T-helper 1 cell treated with Interleukin-12 subunit alpha and Interleukin-12 subunit beta and Interleukin-4 antibody, amounts not matched to agents 30 ng/mL and 1 ng/mL, for 36 hours (primary cell): ENCODE measurements at regions not wholly inside any gene's neighbourhood (a gene's known extent, or its start where the extent isn't known, plus 50 kb on each side); places are given as distances from the start of the nearest gene placed in this dataset.
"Not testable (repeated sequence)": the region's sequence is repeated elsewhere in the genome, so short reads cannot be mapped to it uniquely, and the experiment has no call there.

Experiments used
- intact Hi-C: fragments of 100-400 bp; cut with micrococcal nuclease; formaldehyde crosslinking; loops from one replicate; pipeline ENCODE4 v1.15.1; 2024

DNA sequence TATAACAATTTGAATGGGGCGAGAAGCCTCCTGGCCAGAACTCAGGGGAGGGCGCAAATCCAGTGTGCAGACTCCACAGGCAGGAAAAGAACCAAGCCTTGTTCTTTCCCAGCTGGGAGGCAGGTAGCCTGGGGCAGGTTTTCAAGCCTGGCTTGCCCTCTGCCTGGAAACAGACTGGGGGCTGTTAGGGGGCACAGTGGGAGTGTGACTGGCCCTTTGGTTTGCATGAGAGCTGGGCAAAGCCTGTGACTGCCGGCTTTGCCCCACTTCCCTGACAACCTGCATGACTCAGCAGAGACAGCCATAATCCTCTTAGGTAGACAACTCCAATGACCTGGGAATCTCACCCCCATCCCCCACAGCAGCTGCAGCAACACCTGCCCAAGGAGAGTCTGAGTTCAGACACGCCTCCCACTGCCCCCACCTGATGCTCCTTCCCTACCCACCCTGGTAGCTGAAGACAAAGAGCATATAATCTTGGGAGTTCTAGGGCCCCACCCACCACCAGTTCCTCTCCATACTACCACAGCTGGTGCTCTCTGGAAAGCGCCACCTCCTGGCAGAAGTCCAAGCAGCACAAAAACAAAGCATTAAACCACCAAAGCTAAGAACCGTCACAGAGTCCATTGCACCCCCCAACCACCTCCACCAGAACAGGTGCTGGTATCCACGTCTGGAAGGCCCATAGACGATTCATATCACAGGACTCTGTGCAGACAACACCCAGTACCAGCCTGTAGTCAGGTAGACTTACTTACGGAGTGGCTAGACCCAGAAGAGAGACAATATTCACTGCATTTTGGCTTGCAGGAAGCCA lies 402.5 kb downstream of the STK39 start:
- intact Hi-C loops, result no loop called here

DNA sequence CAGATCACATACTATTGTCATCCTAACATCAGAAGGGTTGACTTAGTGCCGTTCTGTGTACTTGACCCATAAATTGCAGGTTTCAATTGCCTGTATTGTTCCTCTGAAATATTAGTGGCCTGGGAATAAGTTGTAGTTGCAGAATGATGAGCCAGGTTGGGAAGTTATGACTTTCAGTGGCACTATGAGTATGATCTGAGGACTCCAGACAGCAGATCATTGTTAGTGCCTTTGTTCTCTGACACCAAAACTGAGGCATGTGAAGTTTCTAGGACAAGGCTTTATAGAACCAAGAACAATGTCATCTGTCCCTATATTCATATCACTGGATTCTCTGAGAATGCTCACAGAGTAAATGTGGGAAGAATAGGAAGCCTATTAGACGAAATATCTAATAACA lies 403.7 kb downstream of the STK39 start:
- intact Hi-C loops, result no loop called here

DNA sequence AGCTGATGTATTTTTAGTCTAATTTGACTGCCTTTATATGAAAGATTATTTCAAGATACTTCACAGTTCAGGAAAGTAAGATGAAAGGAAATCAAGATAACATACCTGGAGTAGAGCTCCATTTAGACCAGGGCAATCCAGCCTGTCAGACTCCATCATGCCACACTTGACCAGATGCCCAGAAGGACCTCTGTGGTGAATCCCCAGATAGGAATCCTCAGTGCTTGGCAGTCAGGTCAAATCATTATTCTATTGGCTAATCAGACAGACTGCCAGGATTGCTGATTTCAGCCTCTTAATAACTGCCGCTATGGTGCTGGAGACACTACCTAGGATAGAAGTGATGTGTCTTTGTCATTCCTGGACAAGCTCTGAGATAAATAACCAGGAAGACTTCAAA lies 404.2 kb downstream of the STK39 start:
- intact Hi-C loops, result no loop called here

DNA sequence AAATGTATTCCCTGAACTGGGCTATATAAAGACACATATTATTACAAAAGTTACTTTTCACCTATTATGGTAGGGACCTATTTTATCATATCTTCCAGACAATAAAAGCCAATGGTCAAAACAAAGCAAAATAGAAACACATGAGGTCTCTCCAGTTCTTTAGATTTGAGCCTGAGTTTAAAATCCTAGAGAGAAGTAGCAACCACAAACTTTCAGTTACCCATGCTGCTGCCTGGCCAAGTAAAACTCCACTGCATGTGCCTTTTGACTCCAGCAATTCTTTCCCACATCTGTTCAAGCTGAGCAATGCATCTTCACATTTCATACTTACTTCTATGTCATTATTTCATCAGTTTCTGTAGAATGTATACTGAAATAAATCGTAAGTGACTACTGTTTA lies 405.3 kb downstream of the STK39 start:
- intact Hi-C loops, result no loop called here

DNA sequence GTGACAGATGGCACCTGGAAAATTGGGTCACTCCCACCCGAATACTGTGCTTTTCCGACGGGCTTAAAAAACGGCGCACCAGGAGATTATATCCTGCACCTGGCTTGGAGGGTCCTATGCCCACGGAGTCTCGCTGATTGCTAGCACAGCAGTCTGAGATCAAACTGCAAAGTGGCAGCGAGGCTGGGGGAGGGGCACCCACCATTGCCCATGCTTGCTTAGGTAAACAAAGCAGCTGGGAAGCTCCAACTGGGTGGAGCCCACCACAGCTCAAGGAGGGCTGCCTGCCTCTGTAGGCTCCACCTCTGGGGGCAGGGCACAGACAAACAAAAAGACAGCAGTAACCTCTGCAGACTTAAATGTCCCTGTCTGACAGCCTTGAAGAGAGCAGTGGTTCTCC lies 412.1 kb downstream of the STK39 start:
- intact Hi-C loops, result not testable (repeated sequence)

DNA sequence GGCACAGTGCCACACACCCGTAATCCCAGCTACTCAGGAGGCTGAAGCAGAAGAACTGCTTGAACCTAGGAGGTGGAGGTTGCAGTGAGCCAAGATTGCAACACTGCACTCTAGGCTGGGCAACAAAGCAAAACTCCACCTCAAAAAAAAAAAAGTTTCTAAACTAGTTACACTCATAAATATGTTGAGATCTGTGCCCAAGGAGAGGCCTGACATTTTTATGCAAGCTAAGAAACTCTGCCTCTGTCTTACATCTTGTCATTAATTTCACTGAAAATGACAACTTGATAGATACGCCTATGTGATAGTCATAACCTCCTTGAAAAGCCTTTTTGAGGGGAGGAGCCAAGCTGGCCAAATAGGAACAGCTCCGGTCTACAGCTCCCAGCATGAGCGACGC lies 412.7 kb downstream of the STK39 start:
- intact Hi-C loops, result no loop called here

DNA sequence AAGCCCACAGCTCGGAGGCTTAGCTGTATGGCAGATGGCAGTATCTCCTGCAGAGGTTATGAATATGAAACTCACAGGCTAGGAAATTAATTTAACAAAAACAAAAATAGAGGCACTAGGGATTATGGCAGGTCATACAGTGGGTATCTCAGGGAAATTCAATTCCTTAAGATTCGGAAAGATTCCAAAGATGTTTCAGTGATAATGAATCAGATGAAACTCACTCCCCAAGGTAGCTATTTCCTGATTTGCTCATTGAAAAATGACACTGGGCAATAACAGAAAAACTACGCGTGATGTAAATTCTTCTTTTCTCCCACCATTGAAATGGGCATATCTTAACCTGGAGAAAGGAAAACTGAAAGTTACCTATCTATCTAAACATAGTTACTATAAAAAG lies 414.1 kb downstream of the STK39 start:
- intact Hi-C loops, result no loop called here

DNA sequence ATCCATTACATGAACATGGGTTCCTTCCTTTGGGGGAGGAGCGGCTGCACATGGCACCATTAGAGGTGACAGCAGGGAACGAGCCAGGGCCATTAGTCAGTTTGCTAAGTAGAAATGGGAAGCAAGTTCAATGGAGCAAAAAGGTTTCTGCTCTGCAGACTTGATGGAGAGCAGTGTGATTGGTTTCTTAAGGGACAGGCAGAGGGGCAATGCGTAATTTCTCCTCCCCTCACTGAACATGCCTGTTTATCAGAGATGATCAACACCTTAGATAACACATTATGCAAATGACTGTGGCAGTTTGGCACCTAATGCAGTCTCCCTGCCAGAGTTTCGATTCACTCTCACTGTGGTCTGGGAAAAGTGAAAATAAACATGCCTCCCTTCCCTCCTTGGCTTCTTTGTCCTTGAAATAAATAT lies 414.5 kb downstream of the STK39 start:
- intact Hi-C loops, result no loop called here

DNA sequence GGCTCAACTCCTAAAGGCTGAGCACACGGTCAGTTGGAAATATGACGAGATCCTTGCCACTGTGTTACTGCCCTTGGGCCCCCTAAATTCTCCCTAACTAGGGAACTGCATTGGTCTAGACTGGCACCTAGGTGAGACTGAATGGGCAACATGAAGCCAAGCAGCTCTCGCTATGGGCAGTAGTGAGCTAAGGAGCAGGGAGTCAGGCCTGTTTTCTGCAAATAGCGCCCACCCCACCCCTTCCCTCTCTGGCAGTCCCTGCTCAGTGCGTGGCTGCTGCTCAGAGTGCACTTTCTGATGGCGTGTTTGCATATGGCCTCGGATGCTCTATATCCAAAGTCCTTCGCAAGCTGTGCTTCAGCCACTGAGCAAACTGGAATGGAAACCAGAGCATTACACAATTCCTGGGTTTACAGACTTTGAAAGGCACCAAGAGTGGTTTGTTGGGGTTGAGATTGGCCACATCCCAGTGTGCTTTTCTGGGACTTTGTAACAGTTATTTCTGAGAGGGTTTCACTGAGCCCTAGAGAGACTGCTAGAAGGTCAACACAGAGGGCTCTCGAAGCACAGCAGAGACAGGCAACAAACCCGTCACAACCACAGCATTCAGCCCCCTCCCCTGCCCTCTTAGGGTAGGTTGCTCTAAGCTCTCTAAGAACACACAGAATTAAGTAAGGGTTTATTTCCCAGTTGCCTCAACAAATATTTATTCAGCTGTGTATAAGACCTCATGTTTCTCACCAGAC lies 419.9 kb downstream of the STK39 start:
- intact Hi-C loops, result no loop called here

DNA sequence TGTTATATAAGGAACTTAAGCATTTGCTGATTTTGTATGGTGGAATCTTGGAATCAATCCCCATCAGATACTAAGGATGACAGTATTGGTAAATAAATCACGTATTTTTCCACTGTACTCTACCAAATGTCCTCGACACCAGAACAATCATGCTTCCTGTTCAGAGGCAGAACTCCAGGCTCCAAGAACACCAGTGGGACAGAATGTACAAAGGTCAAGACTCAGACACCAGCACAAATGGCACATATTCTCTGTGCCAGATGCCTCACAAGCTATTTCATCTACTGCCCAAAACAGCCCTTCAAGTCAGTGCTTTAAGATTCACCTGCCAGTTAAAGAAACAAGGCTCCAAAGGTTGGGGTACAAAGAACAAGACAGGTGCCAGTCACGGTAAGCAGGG lies 420.5 kb downstream of the STK39 start:
- intact Hi-C loops, result no loop called here

DNA sequence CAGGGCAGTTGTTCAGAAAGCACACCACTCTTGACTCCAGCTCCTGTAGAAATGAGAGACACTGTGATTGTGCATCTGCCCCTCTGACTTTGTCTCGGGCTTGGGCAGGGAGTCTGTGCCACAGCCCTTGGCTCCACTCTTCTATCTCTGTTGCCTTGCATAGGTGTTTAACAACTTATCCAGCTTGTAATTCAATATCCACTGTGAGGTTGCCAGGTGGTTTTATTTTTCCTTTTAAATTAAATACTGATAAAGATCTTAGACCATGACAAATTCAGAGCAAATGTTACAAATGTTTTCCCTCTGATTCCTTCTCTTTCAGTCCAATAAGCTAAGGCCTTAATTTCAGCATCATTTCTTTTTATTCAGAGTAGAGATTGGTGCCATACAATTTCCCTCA lies 421.7 kb downstream of the STK39 start:
- intact Hi-C loops, result no loop called here

DNA sequence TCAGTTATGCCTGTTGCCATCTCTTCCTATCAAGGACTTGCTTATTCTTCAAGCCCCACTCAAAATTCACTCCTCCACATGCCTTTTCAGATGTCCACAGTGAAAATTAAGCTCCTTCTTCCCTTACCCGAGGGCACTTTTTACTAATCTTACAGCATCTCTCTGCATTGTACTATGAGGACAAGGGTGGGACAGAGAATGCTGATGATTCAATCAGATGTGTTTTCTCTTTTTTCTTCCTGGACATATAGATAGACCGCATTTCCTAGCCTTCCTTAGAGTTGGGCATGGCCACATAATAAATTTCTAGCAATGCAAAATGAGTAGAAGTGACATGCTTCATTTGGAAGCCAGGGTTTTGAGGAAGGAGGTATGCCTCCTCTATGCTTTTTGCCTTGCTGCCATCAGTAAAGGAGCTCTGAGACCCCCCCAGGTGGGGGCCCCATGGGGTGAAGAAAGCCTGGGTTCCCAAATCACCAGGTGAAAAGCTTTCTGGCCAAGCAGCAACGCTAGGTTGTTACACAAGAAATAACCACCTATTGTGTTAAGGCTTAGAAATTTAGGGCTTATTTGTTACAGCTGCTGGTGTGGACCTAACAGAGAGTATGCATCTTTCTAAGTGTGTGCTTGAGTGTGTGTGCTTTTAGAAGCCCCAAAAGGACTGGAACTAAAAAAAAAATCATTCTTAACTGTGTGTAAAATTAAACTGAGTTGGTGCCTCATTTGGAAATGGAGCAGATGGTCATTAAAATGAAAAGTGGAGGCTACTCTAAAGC lies 424.5 kb downstream of the STK39 start:
- intact Hi-C loops, result no loop called here

DNA sequence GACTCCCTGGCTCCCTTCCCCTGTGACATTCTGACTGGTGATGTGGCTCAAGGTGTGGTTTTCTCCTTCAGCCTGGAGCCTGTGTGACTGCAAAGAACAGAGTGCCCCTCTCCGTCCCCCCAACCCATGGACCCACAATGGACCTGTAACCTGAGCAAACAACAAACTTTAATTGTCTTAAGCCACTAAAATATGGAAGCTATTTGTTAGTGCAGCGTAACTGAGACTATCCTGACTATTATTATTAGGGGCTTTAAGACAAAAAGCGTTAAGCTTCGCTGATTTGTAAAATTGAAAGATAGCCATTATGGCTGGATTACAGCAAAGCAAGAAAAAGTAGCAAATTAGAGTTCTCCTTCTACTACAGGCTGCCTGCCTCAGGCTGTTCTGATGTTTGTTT lies 426.9 kb downstream of the STK39 start:
- intact Hi-C loops, result no loop called here

DNA sequence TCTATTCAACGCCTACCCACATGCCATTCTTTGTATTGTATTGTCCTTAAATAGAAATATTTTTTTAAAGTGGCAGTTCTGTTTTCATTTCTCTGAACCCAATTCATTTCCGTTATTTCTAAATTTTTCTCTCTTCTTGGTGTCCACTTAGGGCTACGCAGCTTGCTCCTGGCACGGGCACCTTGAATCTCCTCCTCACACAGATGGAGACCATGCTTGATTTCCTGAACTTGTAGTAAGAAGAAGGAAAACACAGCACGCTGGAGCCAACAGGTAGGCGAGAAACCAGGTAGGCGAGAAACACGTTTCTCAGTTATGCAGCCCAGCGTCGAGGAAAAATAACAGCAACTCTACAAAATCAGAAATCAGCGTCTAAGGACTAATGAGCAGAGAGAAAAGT lies 428.9 kb downstream of the STK39 start:
- intact Hi-C loops, result no loop called here

DNA sequence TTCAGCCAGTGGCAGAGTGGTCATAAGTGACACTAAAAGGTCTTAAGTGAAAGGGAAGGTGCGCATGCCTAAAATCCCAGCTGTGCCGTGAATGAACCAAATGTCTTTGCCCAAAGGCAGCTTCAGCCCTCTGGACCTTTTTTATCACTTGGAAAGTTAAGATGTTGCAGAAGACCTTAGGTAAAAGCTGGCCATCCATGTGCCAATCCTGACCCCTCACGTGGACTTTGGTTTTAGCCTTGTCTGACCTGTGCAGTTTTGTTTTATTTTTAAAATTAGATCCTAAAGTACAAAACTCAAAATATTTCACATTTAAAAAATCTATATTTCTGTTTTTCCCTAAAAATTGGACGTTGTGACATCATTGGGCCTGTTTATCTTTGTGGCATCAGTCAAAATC lies 429.5 kb downstream of the STK39 start:
- intact Hi-C loops, result no loop called here

DNA sequence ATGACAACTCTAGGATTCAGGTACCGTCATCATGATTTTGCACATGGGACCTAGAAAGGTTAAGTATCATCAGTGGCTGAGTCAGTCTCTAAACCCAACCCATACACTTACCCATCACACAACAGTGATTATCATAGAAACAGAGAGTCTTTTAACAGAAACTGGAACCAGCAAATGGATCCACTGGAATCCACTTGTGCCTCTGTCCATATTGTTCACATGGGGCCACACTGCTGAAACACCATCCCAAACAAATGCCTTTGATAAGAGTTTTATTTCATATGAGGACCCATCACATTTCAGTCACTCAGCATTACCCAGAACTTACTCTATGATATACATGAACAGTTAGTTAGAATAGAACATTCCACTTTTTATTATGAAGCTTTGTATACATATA lies 430.0 kb downstream of the STK39 start:
- intact Hi-C loops, result no loop called here

DNA sequence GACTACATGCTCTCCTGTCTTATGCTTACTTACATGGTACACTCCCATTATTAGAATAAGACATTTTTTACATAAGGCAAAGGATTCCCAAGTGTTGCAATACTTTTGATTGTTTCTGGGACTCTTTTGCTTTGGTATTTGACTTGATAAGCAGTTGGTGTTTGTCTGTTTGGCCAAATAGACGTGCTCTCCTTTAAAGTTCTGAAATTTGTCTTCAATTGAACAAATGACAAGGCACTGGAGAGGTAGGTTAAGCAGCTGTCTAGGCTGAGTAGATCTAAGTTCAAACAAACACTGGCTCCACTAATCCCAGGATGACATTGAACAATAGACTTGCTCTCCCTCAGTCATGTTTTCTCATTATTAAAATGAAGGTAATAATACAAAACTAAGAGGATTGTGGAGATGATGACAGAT lies 430.5 kb downstream of the STK39 start:
- intact Hi-C loops, result no loop called here

DNA sequence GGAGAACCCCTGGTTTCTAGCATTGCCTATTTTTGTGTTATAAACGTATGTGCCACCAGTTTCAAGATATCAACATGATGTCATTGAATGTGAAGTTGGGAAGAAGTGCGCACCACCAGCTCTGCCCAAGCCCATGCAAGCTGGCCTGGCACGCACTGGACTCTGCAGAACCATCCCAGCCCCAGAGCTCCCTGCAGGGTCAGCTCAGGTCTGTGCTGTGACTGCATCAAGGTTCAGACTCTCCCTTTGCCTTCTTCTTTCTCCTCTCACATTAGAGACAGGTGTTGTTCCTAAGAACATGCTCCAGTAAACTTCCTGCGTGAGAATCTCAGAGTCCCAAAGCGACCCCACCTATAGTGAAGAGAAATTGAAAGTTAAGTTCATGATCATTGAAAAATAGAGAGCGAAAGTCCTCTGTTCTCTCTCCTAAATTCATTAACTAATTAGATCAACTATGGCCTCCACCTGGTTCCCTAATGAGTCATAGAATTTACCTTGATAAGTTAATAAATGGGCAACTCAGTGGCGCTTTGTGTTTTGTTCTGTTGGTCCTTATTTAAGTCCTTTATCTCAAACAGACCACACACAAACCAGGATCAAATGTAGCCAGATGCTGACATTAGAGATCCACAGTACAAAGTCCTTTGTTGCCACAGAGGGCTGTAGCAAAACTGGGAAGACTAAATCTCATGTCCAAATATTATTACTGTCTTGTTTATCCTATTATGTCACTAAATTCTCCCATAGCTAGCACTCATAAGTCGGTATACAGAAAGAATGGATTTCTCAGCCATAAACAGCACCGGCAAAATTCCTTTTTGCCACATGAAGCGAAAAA lies 432.3 kb downstream of the STK39 start:
- intact Hi-C loops, result no loop called here

DNA sequence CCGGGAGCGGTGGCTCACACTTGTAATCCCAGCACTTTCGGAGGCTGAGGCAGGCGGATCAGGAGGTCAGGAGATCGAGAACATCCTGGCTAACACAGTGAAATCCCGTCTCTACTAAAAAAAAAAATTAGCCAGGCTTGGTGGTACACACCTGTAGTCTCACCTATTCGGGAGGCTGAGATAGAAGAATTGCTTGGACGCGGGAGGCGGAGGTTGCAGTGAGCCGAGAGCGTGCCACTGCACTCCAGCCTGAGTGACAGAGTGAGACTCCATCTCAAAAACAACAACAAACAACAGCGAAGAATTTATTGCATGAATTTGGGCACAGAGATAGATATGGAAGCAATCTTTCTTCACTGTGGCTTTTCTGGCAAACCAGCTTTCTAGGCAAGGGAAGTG lies 432.9 kb downstream of the STK39 start:
- intact Hi-C loops, result not testable (repeated sequence)

DNA sequence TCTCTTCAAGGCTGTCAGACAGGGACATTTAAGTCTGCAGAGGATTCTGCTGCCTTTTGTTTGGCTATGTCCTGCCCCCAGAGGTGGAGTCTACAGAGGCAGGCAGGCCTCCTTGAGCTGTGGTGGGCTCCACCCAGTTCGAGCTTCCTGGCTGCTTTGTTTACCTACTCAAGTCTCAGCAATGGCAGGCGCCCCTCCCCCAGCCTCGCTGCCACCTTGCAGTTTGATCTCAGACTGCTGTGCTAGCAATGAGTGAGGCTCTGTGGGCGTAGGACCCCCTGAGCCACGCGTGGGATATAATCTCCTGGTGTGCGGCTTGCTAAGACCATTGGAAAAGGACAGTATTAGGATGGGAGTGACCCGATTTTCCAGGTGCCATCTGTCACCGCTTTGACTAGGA lies 437.6 kb downstream of the STK39 start:
- intact Hi-C loops, result not testable (repeated sequence)

DNA sequence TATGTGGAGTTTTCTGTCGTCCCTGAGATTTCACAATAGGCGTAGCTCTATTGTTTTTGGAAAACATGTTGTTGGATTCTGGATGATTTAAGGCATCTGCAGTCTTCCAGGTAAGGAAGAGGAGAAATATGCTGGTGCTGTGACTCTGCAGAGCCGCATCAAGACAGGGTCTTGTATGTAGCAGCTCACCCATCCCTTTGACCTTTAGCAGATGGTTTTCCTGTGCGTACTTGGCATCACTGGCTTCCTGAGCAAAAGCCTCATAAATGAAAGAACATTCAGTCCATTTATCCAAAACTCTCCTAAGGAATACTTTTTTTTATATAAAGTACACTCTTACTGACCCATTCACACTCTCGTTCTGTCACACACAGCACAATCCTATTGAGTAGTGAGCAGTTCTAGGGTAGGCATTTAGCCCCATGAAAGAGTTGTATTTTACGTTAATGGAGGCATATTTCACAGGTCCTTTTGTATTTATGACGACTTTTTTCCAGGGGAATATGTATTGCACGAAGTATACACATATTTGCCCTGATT lies 443.9 kb downstream of the STK39 start:
- intact Hi-C loops, result no loop called here
